Activated CD8-positive, alpha-beta memory T cell treated with anti-CD3 and anti-CD28 coated beads for 1 hour (primary cell): ENCODE measurements at regions not wholly inside any gene's neighbourhood (a gene's known extent, or its start where the extent isn't known, plus 50 kb on each side); places are given as distances from the start of the nearest gene placed in this dataset.
"Not testable (repeated sequence)": the region's sequence is repeated elsewhere in the genome, so short reads cannot be mapped to it uniquely, and the experiment has no call there.

Experiments
- DNase-seq, 2 donors: peaks; one replicate each; pipeline ENCODE4 v3.0.0-alpha.2; 2020; ENCODE audit warnings: low read depth in 1 of 2; ENCODE audit errors: extremely low read depth in 1 of 2

GRCh38 chr16:5756969-5757368 is 659.4 kb upstream of the EEF2KMT start:
- no peak for DNase-seq

- DNase-seq, result no peak
Measured at GRCh38 chr16:5753381-5753780, 655.8 kb upstream of the EEF2KMT start.

- DNase-seq, result no peak
Measured at GRCh38 chr16:5751216-5751615, 653.6 kb upstream of the EEF2KMT start.

- DNase-seq, result not testable (repeated sequence)
Measured at GRCh38 chr16:5750439-5750838, 652.8 kb upstream of the EEF2KMT start.

GRCh38 chr16:5738586-5738985 is 641.0 kb upstream of the EEF2KMT start:
- DNase-seq, result no peak

GRCh38 chr16:5736209-5736930 is 638.8 kb upstream of the EEF2KMT start:
- no peak for DNase-seq

- DNase-seq, result no peak
Measured at GRCh38 chr16:5735444-5735843, 637.8 kb upstream of the EEF2KMT start.

GRCh38 chr16:5730783-5731182 is 633.2 kb upstream of the EEF2KMT start:
- no peak for DNase-seq

GRCh38 chr16:5722116-5722619 is 624.6 kb upstream of the EEF2KMT start:
- DNase-seq, result no peak

- DNase-seq, result no peak
Measured at GRCh38 chr16:5715155-5715554, 617.6 kb upstream of the EEF2KMT start.

- DNase-seq, result no peak
Measured at GRCh38 chr16:5709889-5710288, 612.3 kb upstream of the EEF2KMT start.

- DNase-seq, result no peak
Measured at GRCh38 chr16:5706211-5706610, 608.6 kb upstream of the EEF2KMT start.

- DNase-seq, result no peak
Measured at GRCh38 chr16:5704271-5704670, 606.7 kb upstream of the EEF2KMT start.

- DNase-seq, result no peak
Measured at GRCh38 chr16:5693426-5693825, 595.8 kb upstream of the EEF2KMT start.

- no peak for DNase-seq
Measured at GRCh38 chr16:5681966-5682365, 584.4 kb upstream of the EEF2KMT start.

GRCh38 chr16:5678371-5678770 is 580.8 kb upstream of the EEF2KMT start:
- no peak for DNase-seq

- no peak for DNase-seq
Measured at GRCh38 chr16:5671421-5671820, 573.8 kb upstream of the EEF2KMT start.

GRCh38 chr16:5670198-5670597 is 572.6 kb upstream of the EEF2KMT start:
- DNase-seq, result no peak

- no peak for DNase-seq
Measured at GRCh38 chr16:5668553-5668952, 571.0 kb upstream of the EEF2KMT start.

GRCh38 chr16:5665834-5666233 is 568.2 kb upstream of the EEF2KMT start:
- no peak for DNase-seq

GRCh38 chr16:5653789-5654188 is 556.2 kb upstream of the EEF2KMT start:
- DNase-seq, result no peak

GRCh38 chr16:5653041-5653440 is 555.4 kb upstream of the EEF2KMT start:
- no peak for DNase-seq
